BE2C (cell line): ENCODE measurements at regions not wholly inside any gene's neighbourhood (a gene's known extent, or its start where the extent isn't known, plus 50 kb on each side); places are given as distances from the start of the nearest gene placed in this dataset.

ENCODE experiments used
- DNase-seq: peaks from one replicate; pipeline ENCODE4 v3.0.0-alpha.2; 2020
- H3K27me3 ChIP-seq: fragments of 250-450 bp; sonication (Bioruptor Pico); 2 replicates; pipeline ENCODE4 v1.5.1; 2020; ENCODE audit warnings: mild to moderate bottlenecking
- H3K36me3 ChIP-seq: fragments of 250-450 bp; sonication (Bioruptor Pico); 2 replicates; pipeline ENCODE4 v1.5.1; 2020; ENCODE audit warnings: mild to moderate bottlenecking
- H3K4me1 ChIP-seq: fragments of 250-450 bp; sonication (Bioruptor Pico); 2 replicates; pipeline ENCODE4 v1.5.1; 2020
- H3K4me3 ChIP-seq: 2 replicates; pipeline ENCODE4 v1.5.1; 2011; ENCODE audit warnings: low read depth, low read length
- H3K9me3 ChIP-seq: fragments of 250-450 bp; sonication (Bioruptor Pico); 2 replicates; pipeline ENCODE4 v1.5.1; 2020
- CTCF ChIP-seq: IDR thresholded peaks from 2 replicates; pipeline ENCODE4 v1.5.1; 2012; ENCODE audit warnings: mild to moderate bottlenecking, low read depth, low read length

- Histone ChIP-seq H3K27me3 (no peaks in the 10 kb centered on the region), H3K9me3 (no peaks in the 10 kb centered on the region), H3K4me3 (no peak overlapping the region), H3K36me3 (no peaks in the 10 kb centered on the region), H3K4me1 (no peaks in the 10 kb centered on the region)
- no peak for DNase-seq
- no peak for TF ChIP-seq CTCF
Measured at GRCh38 chr10:47181052-47181849, 118.7 kb upstream of the GDF10 start.

- H3K9me3 ChIP-seq: no peaks in the 10 kb centered on the region
- H3K27me3 ChIP-seq: no peaks in the 10 kb centered on the region
- TF ChIP-seq CTCF: no peak
- no peak for DNase-seq
- H3K4me1 ChIP-seq: no peaks in the 10 kb centered on the region
- no peak overlapping the region for H3K4me3 ChIP-seq
- H3K36me3 ChIP-seq: no peaks in the 10 kb centered on the region
Measured at GRCh38 chr10:47182934-47183703, 116.9 kb upstream of the GDF10 start.

GRCh38 chr10:47183704-47184041 is 116.3 kb upstream of the GDF10 start:
- DNase-seq: no peak
- H3K9me3 ChIP-seq: no peaks in the 10 kb centered on the region
- no peak for TF ChIP-seq CTCF
- no peak overlapping the region for H3K4me3 ChIP-seq
- H3K36me3 ChIP-seq: no peaks in the 10 kb centered on the region
- no peaks in the 10 kb centered on the region for H3K4me1 ChIP-seq
- H3K27me3 ChIP-seq: no peaks in the 10 kb centered on the region

DNA sequence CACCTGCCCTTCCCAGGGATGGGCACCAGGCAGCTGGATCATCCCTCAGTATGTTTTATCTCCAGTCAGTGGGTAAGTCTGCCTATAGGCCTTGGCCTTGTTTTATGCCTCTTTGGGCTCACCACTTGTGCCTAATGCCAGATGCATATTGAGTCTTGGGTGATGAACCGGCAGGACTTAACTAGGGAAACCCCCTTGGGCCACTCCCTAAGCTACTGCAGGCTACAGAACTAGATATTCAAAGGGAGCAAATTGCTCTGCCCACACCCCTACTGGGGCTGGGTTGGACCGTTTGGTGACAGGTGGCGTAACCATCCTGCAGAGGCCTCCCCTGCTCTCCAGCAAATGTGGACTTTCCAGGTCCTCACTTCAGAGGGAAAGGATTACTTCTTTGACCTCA is 115.7 kb upstream of the GDF10 start:
- no peaks in the 10 kb centered on the region for H3K9me3 ChIP-seq
- TF ChIP-seq CTCF: no peak
- no peak for DNase-seq
- no peak overlapping the region for H3K4me3 ChIP-seq
- no peaks in the 10 kb centered on the region for H3K36me3 ChIP-seq
- H3K27me3 ChIP-seq: no peaks in the 10 kb centered on the region
- no peaks in the 10 kb centered on the region for H3K4me1 ChIP-seq

DNA sequence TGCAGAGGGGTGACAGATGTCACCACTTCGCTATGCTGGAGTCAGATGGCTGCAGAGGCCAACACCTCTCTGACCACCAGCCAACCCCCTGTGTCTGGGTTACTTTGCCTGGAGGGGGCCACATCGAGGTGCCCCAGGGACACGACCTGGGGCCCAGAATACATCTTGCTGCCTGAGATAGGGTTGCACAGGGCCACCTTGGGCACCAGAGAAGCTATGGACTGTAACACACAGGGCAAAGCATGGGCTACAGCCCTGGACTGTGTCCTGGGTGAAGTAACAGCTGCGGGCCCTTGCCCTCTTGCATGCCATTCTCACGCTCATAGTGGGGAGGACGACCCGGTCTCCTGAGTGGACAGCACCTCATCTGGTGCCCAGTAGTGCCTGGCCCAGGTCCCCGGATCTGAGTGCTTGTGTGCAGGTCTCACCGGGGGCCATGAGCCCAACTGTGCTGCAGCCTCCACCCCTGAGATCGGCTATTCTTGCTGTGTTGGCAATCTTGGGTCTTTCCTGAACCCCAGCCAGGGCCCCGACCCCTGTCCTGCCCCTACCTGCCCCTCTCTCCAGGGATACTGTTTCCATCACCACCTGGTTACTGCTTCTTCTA is 115.2 kb upstream of the GDF10 start:
- no peak for TF ChIP-seq CTCF
- Histone ChIP-seq H3K27me3 (no peaks in the 10 kb centered on the region), H3K36me3 (no peaks in the 10 kb centered on the region), H3K4me3 (no peak overlapping the region), H3K4me1 (no peaks in the 10 kb centered on the region), H3K9me3 (no peaks in the 10 kb centered on the region)
- DNase-seq: no peak

DNA sequence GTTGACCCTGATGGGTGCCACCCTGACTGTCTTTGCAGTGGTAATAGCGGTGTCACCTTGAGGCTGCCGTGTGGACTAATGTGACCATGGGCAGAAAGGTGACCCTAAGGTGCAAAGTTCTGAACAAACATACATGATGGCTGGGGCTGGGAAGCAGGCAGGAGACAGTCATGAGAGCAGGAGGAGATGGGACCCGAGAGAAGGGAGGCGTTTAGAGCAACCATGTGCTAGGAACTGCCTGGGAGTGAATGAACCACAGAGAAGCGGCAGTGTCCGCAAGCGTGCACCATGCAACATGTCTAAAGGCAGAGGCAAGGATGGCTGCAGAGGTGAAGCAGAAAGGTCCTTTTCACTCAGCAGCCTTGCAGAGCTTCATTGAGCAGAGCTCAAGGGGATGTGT is 113.1 kb upstream of the GDF10 start:
- Histone ChIP-seq H3K27me3 (no peaks in the 10 kb centered on the region), H3K4me3 (no peak overlapping the region), H3K4me1 (no peaks in the 10 kb centered on the region), H3K36me3 (no peaks in the 10 kb centered on the region), H3K9me3 (no peaks in the 10 kb centered on the region)
- no peak for TF ChIP-seq CTCF
- DNase-seq: no peak
